SK-N-MC (cell line): ENCODE measurements at regions not wholly inside any gene's neighbourhood (a gene's known extent, or its start where the extent isn't known, plus 50 kb on each side); places are given as distances from the start of the nearest gene placed in this dataset.

ENCODE experiments used
- DNase-seq: peaks from one replicate; pipeline ENCODE4 v3.0.0-alpha.2; 2011; ENCODE audit warnings: low read depth, low spot score
- H3K27ac ChIP-seq: fragments of 200-600 bp; sonication (generic); 2 replicates; pipeline ENCODE4 v1.5.1; 2016; ENCODE audit warnings: mixed run types
- H3K36me3 ChIP-seq: fragments of 200-600 bp; sonication (generic); 2 replicates; pipeline ENCODE4 v1.6.1; 2017; ENCODE audit warnings: antibody characterized with exemption, low read length, mixed read lengths; ENCODE audit not compliant: insufficient read depth
- H3K4me3 ChIP-seq: fragments of 200-600 bp; sonication (generic); 2 replicates; pipeline ENCODE4 v1.5.1; 2016
- H3K9ac ChIP-seq: fragments of 200-600 bp; sonication (generic); 2 replicates; pipeline ENCODE4 v1.8.0; 2017; ENCODE audit warnings: mixed run types, mixed read lengths; ENCODE audit not compliant: insufficient read length
- H3K9me3 ChIP-seq: fragments of 200-600 bp; sonication (generic); 2 replicates; pipeline ENCODE4 v1.6.1; 2017; ENCODE audit warnings: low read depth, mild to moderate bottlenecking, antibody characterized with exemption, low read length, moderate library complexity, mixed read lengths
- EZH2 ChIP-seq: fragments of 200-600 bp; sonication (generic); IDR thresholded peaks from one replicate; pipeline ENCODE4 v1.6.1; 2017; ENCODE audit warnings: antibody characterized with exemption
- FOXP2 ChIP-seq: optimal IDR thresholded peaks from 2 replicates; pipeline ENCODE3; 2011; ENCODE audit warnings: mild to moderate bottlenecking, moderate library complexity; ENCODE audit not compliant: insufficient read depth; ENCODE audit errors: extremely low read length, control extremely low read depth
- POLR2AphosphoS5 ChIP-seq: IDR thresholded peaks from 2 replicates; pipeline ENCODE4 v1.6.1; 2012; ENCODE audit warnings: mild to moderate bottlenecking, low read depth, low read length, borderline replicate concordance

GRCh38 chr3:127486321-127486944 lies 104.1 kb downstream of the TPRA1 start:
- H3K9ac ChIP-seq = no peak overlapping the region
- H3K27ac ChIP-seq = no peak overlapping the region
- no peaks in the 10 kb centered on the region for H3K36me3 ChIP-seq
- DNase-seq = no peak
- TF ChIP-seq EZH2 (no peak), FOXP2 (no peak), POLR2AphosphoS5 (no peak)
- no peaks in the 10 kb centered on the region for H3K9me3 ChIP-seq
- no peak overlapping the region for H3K4me3 ChIP-seq

GRCh38 chr3:127485396-127486170 lies 105.0 kb downstream of the TPRA1 start:
- no peak for DNase-seq
- TF ChIP-seq POLR2AphosphoS5 = no peak
- TF ChIP-seq EZH2 = no peak
- no peak for TF ChIP-seq FOXP2
- Histone ChIP-seq H3K9ac (no peak overlapping the region), H3K36me3 (no peaks in the 10 kb centered on the region), H3K4me3 (no peak overlapping the region), H3K27ac (no peak overlapping the region), H3K9me3 (no peaks in the 10 kb centered on the region)

- H3K9me3 ChIP-seq = no peaks in the 10 kb centered on the region
- H3K27ac ChIP-seq = no peak overlapping the region
- TF ChIP-seq FOXP2 (no peak), POLR2AphosphoS5 (no peak), EZH2 (no peak)
- no peak overlapping the region for H3K9ac ChIP-seq
- no peak overlapping the region for H3K4me3 ChIP-seq
- H3K36me3 ChIP-seq = no peaks in the 10 kb centered on the region
- no peak for DNase-seq
These were observed 105.7 kb downstream of the TPRA1 start for GRCh38 chr3:127484601-127485388.

- H3K9ac ChIP-seq = no peak overlapping the region
- H3K9me3 ChIP-seq = no peaks in the 10 kb centered on the region
- no peak overlapping the region for H3K27ac ChIP-seq
- no peak for TF ChIP-seq POLR2AphosphoS5
- no peak for TF ChIP-seq FOXP2
- no peak for TF ChIP-seq EZH2
- no peaks in the 10 kb centered on the region for H3K36me3 ChIP-seq
- no peak for DNase-seq
- H3K4me3 ChIP-seq = no peak overlapping the region
These were observed 106.5 kb downstream of the TPRA1 start for GRCh38 chr3:127483902-127484591.

GRCh38 chr3:127483005-127483641 lies 107.4 kb downstream of the TPRA1 start:
- no peak for DNase-seq
- Histone ChIP-seq H3K9me3 (no peaks in the 10 kb centered on the region), H3K9ac (no peak overlapping the region), H3K36me3 (no peaks in the 10 kb centered on the region), H3K4me3 (no peak overlapping the region), H3K27ac (no peak overlapping the region)
- TF ChIP-seq POLR2AphosphoS5 (no peak), FOXP2 (no peak), EZH2 (no peak)

- Histone ChIP-seq H3K27ac (no peak overlapping the region), H3K9ac (no peak overlapping the region), H3K9me3 (no peaks in the 10 kb centered on the region), H3K36me3 (no peaks in the 10 kb centered on the region), H3K4me3 (no peak overlapping the region)
- TF ChIP-seq EZH2 (no peak), POLR2AphosphoS5 (no peak), FOXP2 (no peak)
- no peak for DNase-seq
These were observed 108.1 kb downstream of the TPRA1 start for GRCh38 chr3:127482216-127483004.

GRCh38 chr3:127480196-127480954 lies 110.2 kb downstream of the TPRA1 start:
- Histone ChIP-seq H3K4me3 (no peak overlapping the region), H3K36me3 (no peaks in the 10 kb centered on the region), H3K9me3 (no peaks in the 10 kb centered on the region), H3K9ac (no peak overlapping the region), H3K27ac (no peak overlapping the region)
- DNase-seq = no peak
- TF ChIP-seq EZH2 = no peak
- TF ChIP-seq FOXP2 = no peak
- no peak for TF ChIP-seq POLR2AphosphoS5
